Adrenal gland (tissue), 9 donors: ENCODE measurements at regions not wholly inside any gene's neighbourhood (a gene's known extent, or its start where the extent isn't known, plus 50 kb on each side); places are given as distances from the start of the nearest gene placed in this dataset.

ENCODE experiments used
- DNase-seq, 7 donors: peaks; one replicate each; pipeline ENCODE4 v3.0.0-alpha.2; 2019 to 2020
- H3K27ac ChIP-seq, 5 donors: fragments of 200-600 bp; sonication (generic) in 4 of 5; 1 replicate in 3 of 5; 2 replicates in 2 of 5; pipeline versions ENCODE4 v1.5.1 to v1.8.0; 2016 to 2020; ENCODE audit warnings: mild to moderate bottlenecking in 1 of 5
- H3K27me3 ChIP-seq: fragments of 200-600 bp; 2 replicates; pipeline ENCODE4 v1.8.0; 2021
- H3K36me3 ChIP-seq, 2 donors: fragments of 200-600 bp; replicated peaks in 1 of 2; 1 replicate in 1 of 2; 2 replicates in 1 of 2; pipeline versions ENCODE4 v1.5.1 to v1.8.0; 2018 to 2022
- H3K4me1 ChIP-seq, 2 donors: fragments of 200-600 bp; replicated peaks in 1 of 2; 1 replicate in 1 of 2; 2 replicates in 1 of 2; pipeline versions ENCODE4 v1.5.1 to v1.8.0; 2018 to 2021
- H3K4me3 ChIP-seq, 4 donors: fragments of 200-600 bp; sonication (generic) in 3 of 4; one replicate each; pipeline ENCODE4 v1.5.1; 2016 to 2018
- H3K9me3 ChIP-seq, 3 donors: fragments of 200-600 bp; sonication (generic) in 1 of 3; replicated peaks in 1 of 3; 1 replicate in 2 of 3; 2 replicates in 1 of 3; pipeline versions ENCODE4 v1.5.1 to v1.8.0; 2016 to 2021
- CTCF ChIP-seq, 6 experiments: fragments of 450-650 bp in 4 of 6; fragments of 200-600 bp in 2 of 6; sonication (generic) in 1 of 6; IDR thresholded peaks; 1 replicate in 5 of 6; 2 replicates in 1 of 6; pipeline versions ENCODE4 v1.5.1 to v1.8.0; 2016 to 2021; ENCODE audit warnings: antibody characterized with exemption in 6 of 6, mild to moderate bottlenecking in 2 of 6, moderate library complexity in 1 of 6
- POLR2A ChIP-seq, 2 donors: fragments of 450-650 bp; IDR thresholded peaks; one replicate each; pipeline ENCODE4 v1.6.1; 2017; ENCODE audit warnings: antibody characterized with exemption in 2 of 2, mild to moderate bottlenecking in 2 of 2, moderate library complexity in 1 of 2
- WGBS, 4 donors: extraction: QIAGEN DNeasy Blood & Tissue Kit in 2 of 4; methylation state at CpG; one replicate each; pipeline versions ENCODE4 v1.1.5 to v1.1.7; 2013 to 2017; 5-methylcytosine and 5-hydroxymethylcytosine counted together
- intact Hi-C, 2 donors: fragments of 100-400 bp; cut with DNase I; formaldehyde crosslinking; loops; one replicate each; pipeline versions ENCODE4 v1.14.1 to v1.15.0; 2022 to 2023
- donor health status: healthy with polysubstance abuse.
- donor health status: Bipolar disorder and iron deficiency.
- donor health status: DM: yes; HTN: yes; CAD: no.
- donor health status: DM: no; HTN: no; CAD: no.
- donor health status: DM: no; HTN: no; CAD: no.

GRCh38 chr12:75974323-75975187, 57.0 kb downstream of the PHLDA1 start:
- peak in 2 of 7 donors; percentile 40 to 46 for DNase-seq
- intact Hi-C loops, result no loop called here
- peak overlapping the region in 1 of 5 donors; percentile 33 for H3K27ac ChIP-seq
- H3K4me1 ChIP-seq, result peaks cover 14 to 29% of the 10 kb centered on the region in 2 donors
- no peaks in the 10 kb centered on the region for H3K27me3 ChIP-seq
- TF ChIP-seq CTCF (IDR thresholded peaks at IDR 0.05), result no peak
- TF ChIP-seq POLR2A (IDR thresholded peaks at IDR 0.05), result no peak
- no peaks in the 10 kb centered on the region for H3K9me3 ChIP-seq
- no peak overlapping the region for H3K4me3 ChIP-seq
- no peaks in the 10 kb centered on the region for H3K36me3 ChIP-seq
- WGBS, 4 donors, result 78 to 85% (median 79%) methylated on average over 5 of the region's 5 CpGs

GRCh38 chr12:75971253-75971652, 60.3 kb downstream of the PHLDA1 start:
- TF ChIP-seq POLR2A (IDR thresholded peaks at IDR 0.05) (no peak), CTCF (IDR thresholded peaks at IDR 0.05) (no peak)
- no peak overlapping the region for H3K4me3 ChIP-seq
- H3K36me3 ChIP-seq, result no peaks in the 10 kb centered on the region
- DNase-seq, result no peak
- no peaks in the 10 kb centered on the region for H3K27me3 ChIP-seq
- 89 to 92% (median 92%) methylated on average over 4 of the region's 4 CpGs for WGBS, 4 donors
- no peaks in the 10 kb centered on the region for H3K9me3 ChIP-seq
- intact Hi-C loops, result no loop called here
- H3K27ac ChIP-seq, result no peak overlapping the region
- H3K4me1 ChIP-seq, result peaks cover 0 to 6% of the 10 kb centered on the region in 2 donors

GRCh38 chr12:75970310-75970709, 61.3 kb downstream of the PHLDA1 start:
- H3K27ac ChIP-seq, result no peak overlapping the region
- no peaks in the 10 kb centered on the region for H3K36me3 ChIP-seq
- no peak for TF ChIP-seq POLR2A (IDR thresholded peaks at IDR 0.05)
- TF ChIP-seq CTCF (IDR thresholded peaks at IDR 0.05), result no peak
- no peak for DNase-seq
- intact Hi-C loops, result no loop called here
- no peaks in the 10 kb centered on the region for H3K9me3 ChIP-seq
- H3K4me3 ChIP-seq, result no peak overlapping the region
- H3K4me1 ChIP-seq, result no peaks in the 10 kb centered on the region
- 67 to 77% (median 70%) methylated on average over 1 of the region's 1 CpG for WGBS, 4 donors
- no peaks in the 10 kb centered on the region for H3K27me3 ChIP-seq

GRCh38 chr12:75969768-75970167, 61.8 kb downstream of the PHLDA1 start:
- 83 to 86% (median 83%) methylated on average over 5 of the region's 5 CpGs for WGBS, 4 donors
- Histone ChIP-seq H3K36me3 (no peaks in the 10 kb centered on the region), H3K4me3 (no peak overlapping the region), H3K4me1 (no peaks in the 10 kb centered on the region), H3K27ac (no peak overlapping the region), H3K9me3 (no peaks in the 10 kb centered on the region), H3K27me3 (no peaks in the 10 kb centered on the region)
- DNase-seq, result peak in 1 of 7 donors; percentile 21
- TF ChIP-seq POLR2A (IDR thresholded peaks at IDR 0.05) (no peak), CTCF (IDR thresholded peaks at IDR 0.05) (no peak)
- intact Hi-C loops, result no loop called here
